ENCODE measurements at regions not wholly inside any gene's neighbourhood (a gene's known extent, or its start where the extent isn't known, plus 50 kb on each side); places are given as distances from the start of the nearest gene placed in this dataset.

DNA sequence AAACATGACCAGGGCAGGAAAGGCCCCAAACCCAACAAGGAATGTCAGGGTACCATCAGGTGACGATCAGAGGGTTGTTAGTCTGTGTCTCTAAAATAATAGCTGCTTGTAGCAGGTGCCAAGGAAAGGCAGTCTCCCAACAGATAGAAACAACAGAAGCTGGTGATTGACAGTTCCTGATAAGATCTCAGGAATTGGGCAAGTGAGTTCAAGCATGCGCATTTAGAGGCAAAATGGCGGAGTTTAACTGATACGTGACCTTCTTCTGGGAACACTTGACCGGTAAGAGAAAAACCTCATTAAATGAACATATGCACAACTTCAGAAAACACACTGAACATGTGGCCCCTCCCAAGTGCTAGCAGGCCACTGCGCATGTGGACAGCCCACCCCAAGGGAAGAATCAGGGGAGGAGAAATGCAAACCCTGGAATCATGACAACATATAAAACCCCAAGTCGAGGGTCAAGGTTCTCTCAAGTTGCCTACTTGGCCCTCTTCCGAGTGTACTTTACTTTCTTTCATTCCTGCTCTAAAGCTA lies 664.9 kb downstream of the KCNJ3 start:
- TF ChIP-seq, protein P1, sequence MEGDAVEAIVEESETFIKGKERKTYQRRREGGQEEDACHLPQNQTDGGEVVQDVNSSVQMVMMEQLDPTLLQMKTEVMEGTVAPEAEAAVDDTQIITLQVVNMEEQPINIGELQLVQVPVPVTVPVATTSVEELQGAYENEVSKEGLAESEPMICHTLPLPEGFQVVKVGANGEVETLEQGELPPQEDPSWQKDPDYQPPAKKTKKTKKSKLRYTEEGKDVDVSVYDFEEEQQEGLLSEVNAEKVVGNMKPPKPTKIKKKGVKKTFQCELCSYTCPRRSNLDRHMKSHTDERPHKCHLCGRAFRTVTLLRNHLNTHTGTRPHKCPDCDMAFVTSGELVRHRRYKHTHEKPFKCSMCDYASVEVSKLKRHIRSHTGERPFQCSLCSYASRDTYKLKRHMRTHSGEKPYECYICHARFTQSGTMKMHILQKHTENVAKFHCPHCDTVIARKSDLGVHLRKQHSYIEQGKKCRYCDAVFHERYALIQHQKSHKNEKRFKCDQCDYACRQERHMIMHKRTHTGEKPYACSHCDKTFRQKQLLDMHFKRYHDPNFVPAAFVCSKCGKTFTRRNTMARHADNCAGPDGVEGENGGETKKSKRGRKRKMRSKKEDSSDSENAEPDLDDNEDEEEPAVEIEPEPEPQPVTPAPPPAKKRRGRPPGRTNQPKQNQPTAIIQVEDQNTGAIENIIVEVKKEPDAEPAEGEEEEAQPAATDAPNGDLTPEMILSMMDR (IDR thresholded peaks at IDR 0.05; ENCODE audit: poor library complexity, severe bottlenecking), result no peak
- DNase-seq (ENCODE audit: low spot score) (no peak), ATAC-seq (ENCODE audit: low read depth) (no peak)
- H3K36me3 ChIP-seq (ENCODE audit: low read depth), result no peaks in the 10 kb centered on the region
- H3K27me3 ChIP-seq (ENCODE audit: insufficient read depth, poor library complexity, severe bottlenecking), result no peaks in the 10 kb centered on the region
- H3K9me3 ChIP-seq (ENCODE audit: severe bottlenecking), result peaks cover 1% of the 10 kb centered on the region
- no peaks in the 10 kb centered on the region for H3K4me1 ChIP-seq (ENCODE audit: insufficient read depth, poor library complexity, severe bottlenecking)
- no peak overlapping the region for H3K27ac ChIP-seq (ENCODE audit: poor library complexity, severe bottlenecking)
- H3K4me3 ChIP-seq (ENCODE audit: severe bottlenecking), result no peak overlapping the region

- no peak for DNase-seq (ENCODE audit: low spot score)
- no peak overlapping the region for H3K27ac ChIP-seq (ENCODE audit: poor library complexity, severe bottlenecking)
- peaks cover 5% of the 10 kb centered on the region for H3K9me3 ChIP-seq (ENCODE audit: severe bottlenecking)
- no peak for ATAC-seq (ENCODE audit: low read depth)
- H3K27me3 ChIP-seq (ENCODE audit: insufficient read depth, poor library complexity, severe bottlenecking), result no peaks in the 10 kb centered on the region
- H3K36me3 ChIP-seq (ENCODE audit: low read depth), result no peaks in the 10 kb centered on the region
- H3K4me3 ChIP-seq (ENCODE audit: severe bottlenecking), result no peak overlapping the region
- no peaks in the 10 kb centered on the region for H3K4me1 ChIP-seq (ENCODE audit: insufficient read depth, poor library complexity, severe bottlenecking)
- TF ChIP-seq, protein P1 (IDR thresholded peaks at IDR 0.05; ENCODE audit: poor library complexity, severe bottlenecking), result no peak
Observed at GRCh38 chr2:155357172-155357571, 658.7 kb downstream of the KCNJ3 start.

DNA sequence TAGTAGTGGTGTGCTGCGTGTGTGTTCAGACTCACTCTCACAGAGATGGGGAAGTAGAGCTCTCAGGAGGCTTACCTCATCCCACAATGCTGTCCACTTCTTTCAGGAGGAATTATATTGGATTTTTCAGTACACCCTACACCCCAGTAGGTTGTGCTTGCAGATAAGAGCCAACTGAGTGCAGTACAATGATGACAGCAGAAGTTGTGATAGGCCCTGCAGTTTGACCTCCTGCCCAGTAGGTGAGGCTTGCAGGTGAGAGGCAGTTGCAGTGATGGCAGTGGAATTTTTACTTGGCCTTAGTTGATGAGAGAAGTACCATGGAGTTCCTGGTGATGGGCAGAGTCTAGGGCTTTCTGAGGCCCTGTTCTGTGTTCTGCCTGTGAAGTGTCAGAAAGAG lies 657.8 kb downstream of the KCNJ3 start:
- no peak overlapping the region for H3K27ac ChIP-seq (ENCODE audit: poor library complexity, severe bottlenecking)
- no peaks in the 10 kb centered on the region for H3K4me1 ChIP-seq (ENCODE audit: insufficient read depth, poor library complexity, severe bottlenecking)
- ATAC-seq (ENCODE audit: low read depth) (no peak), DNase-seq (ENCODE audit: low spot score) (no peak)
- H3K27me3 ChIP-seq (ENCODE audit: insufficient read depth, poor library complexity, severe bottlenecking), result no peaks in the 10 kb centered on the region
- H3K4me3 ChIP-seq (ENCODE audit: severe bottlenecking), result no peak overlapping the region
- peaks cover 5% of the 10 kb centered on the region for H3K9me3 ChIP-seq (ENCODE audit: severe bottlenecking)
- H3K36me3 ChIP-seq (ENCODE audit: low read depth), result no peaks in the 10 kb centered on the region
- TF ChIP-seq, protein P1 (IDR thresholded peaks at IDR 0.05; ENCODE audit: poor library complexity, severe bottlenecking), result no peak

DNA sequence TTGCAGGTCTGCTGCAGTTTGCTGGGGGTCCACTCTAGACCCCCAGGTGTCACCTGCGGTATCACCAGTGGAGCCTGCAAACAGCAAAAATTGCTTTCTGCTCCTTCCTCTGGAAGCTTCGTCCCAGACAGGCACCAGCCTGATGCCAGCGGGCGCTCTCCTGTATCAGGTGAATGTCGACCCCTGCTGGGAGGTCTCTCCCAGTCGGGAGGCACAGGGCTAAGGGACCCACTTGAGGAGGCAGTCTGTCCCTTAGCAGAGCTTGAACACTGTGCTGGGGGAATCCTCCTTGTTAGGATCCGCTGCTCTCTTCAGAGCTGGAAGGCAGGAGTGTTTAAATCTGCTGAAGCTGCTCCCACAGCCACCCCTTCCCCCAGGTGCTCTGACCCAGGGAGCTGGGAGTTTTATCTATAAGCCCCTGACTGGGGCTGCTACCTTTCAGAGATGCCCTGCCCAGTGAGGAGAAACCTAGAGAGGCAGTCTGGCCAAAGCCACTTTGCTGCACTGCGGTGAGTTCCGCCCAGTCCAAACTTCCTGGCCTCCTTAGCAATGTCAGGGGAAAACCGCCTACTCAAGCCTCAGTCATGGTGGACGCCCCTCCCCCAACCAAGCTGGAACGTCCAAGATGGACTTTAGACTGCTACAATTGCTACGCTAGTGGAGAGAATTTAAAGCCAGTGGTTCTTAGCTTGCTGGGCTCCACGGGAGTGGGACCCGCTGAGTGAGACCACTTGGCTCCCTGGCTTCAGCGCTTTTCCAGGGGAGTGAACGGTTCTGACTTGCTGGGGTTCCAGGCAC lies 652.5 kb downstream of the KCNJ3 start:
- DNase-seq (ENCODE audit: low spot score) (no peak), ATAC-seq (ENCODE audit: low read depth) (no peak)
- Histone ChIP-seq H3K4me1 (ENCODE audit: insufficient read depth, poor library complexity, severe bottlenecking) (no peaks in the 10 kb centered on the region), H3K9me3 (ENCODE audit: severe bottlenecking) (no peaks in the 10 kb centered on the region), H3K36me3 (ENCODE audit: low read depth) (no peaks in the 10 kb centered on the region), H3K27me3 (ENCODE audit: insufficient read depth, poor library complexity, severe bottlenecking) (no peaks in the 10 kb centered on the region), H3K4me3 (ENCODE audit: severe bottlenecking) (no peak overlapping the region), H3K27ac (ENCODE audit: poor library complexity, severe bottlenecking) (no peak overlapping the region)
- TF ChIP-seq, protein P1 (IDR thresholded peaks at IDR 0.05; ENCODE audit: poor library complexity, severe bottlenecking), result no peak

DNA sequence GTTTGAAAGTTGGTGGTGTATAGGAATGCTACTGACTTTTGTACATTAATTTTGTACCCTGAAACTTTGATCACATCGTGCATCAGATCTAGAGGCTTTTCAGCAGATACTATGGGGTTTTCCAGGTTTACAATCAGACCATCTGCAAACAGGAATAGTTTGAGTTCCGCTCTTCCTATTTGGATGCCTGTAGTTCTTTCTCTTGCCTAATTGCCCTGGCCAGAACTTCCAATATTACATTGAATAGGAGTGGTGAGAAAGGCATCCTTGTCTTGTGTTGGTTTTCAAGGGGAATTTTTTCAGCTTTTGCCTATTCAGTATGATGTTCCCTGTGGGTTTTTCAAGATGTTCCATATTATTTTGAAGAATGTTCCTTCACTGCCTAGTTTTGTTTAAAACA lies 633.5 kb downstream of the KCNJ3 start:
- TF ChIP-seq, protein P1 (IDR thresholded peaks at IDR 0.05; ENCODE audit: poor library complexity, severe bottlenecking), result no peak
- H3K9me3 ChIP-seq (ENCODE audit: severe bottlenecking), result no peaks in the 10 kb centered on the region

More for the DNA sequence above, 633.5 kb downstream of the KCNJ3 start:
- Histone ChIP-seq H3K27ac (ENCODE audit: poor library complexity, severe bottlenecking) (no peak overlapping the region), H3K4me1 (ENCODE audit: insufficient read depth, poor library complexity, severe bottlenecking) (no peaks in the 10 kb centered on the region), H3K4me3 (ENCODE audit: severe bottlenecking) (no peak overlapping the region), H3K36me3 (ENCODE audit: low read depth) (no peaks in the 10 kb centered on the region), H3K27me3 (ENCODE audit: insufficient read depth, poor library complexity, severe bottlenecking) (peaks cover 4% of the 10 kb centered on the region)
- DNase-seq (ENCODE audit: low spot score), result no peak
- ATAC-seq (ENCODE audit: low read depth), result no peak
